Nucleus accumbens (tissue), 56 donors: ENCODE measurements at regions not wholly inside any gene's neighbourhood (a gene's known extent, or its start where the extent isn't known, plus 50 kb on each side); places are given as distances from the start of the nearest gene placed in this dataset.

Experiments used
- DNase-seq, 56 donors: peaks; one replicate each; lab custom pipeline; 2025; lab: John Stamatoyannopoulos, UW

DNA sequence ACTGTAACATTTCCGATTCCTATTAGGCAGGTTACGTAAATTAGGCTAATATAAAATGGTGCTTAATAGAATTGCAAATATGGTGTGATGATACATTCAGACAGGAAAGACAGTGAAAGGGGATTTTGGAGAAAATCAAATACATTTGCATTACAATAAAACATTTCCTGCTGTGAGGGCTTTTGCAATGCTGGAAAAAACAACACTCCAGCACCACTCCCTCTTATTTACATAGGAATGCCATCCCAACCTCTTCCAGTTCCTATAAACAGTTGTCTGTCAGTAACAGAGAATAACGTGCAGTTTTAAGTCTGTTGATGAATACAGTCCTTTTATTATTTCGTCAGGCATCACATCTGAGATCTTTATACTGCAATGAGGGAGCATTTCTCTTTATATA is 298.8 kb upstream of the FANCL start:
- no peak for DNase-seq

DNA sequence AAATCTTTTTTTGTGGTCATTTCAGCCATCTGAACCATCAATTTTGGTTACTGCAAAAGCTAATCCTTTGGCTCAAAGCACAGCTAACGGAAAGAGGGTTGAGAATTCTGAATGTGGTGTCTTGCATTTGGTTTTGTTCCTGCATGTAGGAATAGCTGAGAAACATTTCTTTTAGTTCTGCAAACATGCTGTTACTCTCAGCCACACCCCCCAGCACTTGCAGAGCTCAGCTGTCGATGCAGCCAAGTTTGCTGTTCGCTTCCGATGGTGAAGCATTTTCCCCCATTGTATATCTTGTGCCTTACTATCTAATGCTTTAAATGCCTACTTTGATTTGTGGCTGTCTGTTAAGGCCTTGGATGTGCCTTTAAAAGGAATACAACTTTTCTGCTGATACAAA is 294.9 kb upstream of the FANCL start:
- peak in 1 of 56 donors; percentile 18 for DNase-seq

DNA sequence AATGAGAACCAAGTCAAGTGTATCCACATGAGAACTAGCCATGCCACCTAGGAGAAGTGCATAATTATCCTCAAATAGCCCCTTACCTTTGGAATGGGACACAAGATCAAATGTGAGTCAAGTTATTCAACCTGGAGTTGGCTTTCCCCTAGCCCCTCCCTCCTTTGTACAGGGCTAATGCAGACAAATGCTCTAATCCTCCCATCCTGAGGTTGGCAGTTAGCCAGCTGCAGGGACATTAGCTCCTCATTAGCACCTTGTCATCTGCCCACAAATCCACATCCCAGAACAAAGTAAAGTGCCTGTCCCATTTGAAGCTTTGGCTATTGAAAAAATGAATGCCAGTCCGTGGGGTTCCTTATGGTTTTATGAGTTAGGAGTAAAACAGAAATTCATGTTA is 294.1 kb upstream of the FANCL start:
- DNase-seq: no peak

DNA sequence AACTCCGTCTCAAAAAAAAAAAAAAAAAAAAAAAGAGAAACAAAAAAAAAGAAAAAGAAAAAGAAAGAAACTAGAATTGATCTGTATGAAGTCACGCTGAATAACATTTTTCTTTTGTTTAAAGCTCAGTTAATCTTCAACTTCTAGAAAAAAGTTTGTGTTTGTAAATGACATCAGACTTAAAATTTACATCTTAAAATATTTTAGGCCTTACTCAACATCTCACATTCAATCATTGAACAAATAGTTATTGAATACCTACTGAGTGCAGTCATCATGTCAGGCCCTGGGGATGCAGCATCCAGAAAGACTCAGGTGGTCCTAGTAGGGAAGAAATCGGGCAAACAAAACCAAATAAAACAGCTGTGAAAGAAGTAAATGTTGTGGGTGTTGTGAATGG is 292.3 kb upstream of the FANCL start:
- DNase-seq: no peak

DNA sequence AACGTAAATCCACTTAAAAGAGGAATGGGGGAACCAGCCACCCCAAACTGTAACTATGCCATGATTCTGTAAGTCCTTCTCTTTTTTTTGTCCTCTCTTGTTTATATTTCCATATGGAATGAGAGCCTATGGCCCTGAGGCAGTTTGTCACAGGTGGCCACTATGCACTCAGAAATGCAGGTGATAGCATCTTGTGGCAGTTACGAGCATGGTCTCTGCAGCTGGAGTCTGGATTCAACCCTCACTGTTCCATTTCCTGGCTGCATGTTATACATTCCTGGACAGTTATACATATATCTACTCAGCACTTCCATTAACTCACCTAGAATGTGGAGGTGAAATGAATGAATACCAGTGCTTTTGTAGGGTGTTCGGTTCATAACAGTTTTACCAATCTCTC is 291.5 kb upstream of the FANCL start:
- DNase-seq: no peak

DNA sequence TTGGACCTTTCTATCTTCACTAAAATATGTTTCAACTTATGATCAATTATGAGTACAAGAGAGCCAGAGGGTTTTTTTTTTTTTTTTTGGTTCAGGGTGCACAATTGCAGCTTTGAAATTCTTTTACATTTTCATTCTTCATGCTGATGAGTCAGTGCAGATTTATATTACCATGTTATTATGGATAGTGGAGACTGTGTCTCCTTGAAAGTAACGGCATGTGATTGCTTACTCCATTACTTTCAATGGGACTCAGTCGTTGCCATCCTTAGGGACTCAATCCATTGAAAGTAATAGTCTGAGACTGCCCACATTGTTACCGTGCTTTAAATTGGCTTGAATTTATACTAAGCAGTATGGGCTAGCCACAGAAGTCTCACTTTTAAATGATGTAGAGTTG is 286.5 kb upstream of the FANCL start:
- DNase-seq: no peak

DNA sequence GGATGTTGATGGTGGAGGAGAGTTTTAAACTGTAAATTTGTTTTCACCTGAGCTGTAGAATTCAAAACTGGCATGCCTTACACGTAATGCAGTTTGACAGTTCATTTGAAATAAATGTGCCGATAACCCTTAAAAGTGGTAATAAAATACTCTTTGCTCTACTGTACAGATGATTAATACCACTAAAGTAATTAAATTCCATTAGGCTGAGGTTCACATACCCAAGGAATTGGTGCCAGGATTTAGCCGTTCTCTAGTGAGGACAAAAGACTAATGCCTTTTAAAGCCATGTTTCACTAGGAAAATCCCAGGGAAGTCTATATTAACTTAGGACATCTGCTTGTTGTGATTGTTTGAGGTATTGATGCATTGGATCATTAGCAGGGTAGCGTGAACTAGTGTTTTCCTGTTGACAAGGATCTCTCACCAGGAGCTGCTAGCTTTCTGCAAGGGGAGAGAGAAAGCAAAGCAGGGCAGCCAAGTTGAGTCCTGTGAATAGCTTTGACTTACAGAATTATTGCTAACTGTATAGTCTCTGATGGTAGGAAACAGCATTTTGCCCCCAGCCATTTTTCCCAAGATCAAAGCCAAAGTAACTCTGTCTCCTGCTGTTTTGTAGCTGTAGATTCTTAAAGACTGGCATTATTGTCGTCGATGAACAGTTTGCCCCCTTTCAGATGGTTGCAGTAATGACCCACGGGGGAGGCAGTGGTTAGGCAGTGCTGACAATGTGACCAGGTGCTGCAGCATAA is 280.9 kb upstream of the FANCL start:
- no peak for DNase-seq

DNA sequence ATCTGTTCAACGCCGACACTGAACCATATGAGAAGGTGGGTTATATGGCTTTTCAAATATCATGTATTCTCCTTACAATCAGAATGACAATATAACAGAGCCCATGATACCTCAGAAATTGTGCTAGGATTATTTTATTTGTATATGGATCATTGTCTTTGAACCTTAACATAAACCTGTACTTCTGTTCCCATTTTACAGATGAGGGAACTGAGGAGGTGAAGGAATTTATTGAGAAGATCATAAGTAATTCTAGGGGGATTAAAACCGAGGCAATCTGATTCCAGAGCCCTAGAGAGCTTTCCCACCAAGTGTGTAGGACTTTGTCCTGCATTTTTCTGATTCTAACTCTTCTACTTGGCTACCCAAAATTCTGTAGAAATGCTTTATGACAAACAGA is 279.8 kb upstream of the FANCL start:
- no peak for DNase-seq

DNA sequence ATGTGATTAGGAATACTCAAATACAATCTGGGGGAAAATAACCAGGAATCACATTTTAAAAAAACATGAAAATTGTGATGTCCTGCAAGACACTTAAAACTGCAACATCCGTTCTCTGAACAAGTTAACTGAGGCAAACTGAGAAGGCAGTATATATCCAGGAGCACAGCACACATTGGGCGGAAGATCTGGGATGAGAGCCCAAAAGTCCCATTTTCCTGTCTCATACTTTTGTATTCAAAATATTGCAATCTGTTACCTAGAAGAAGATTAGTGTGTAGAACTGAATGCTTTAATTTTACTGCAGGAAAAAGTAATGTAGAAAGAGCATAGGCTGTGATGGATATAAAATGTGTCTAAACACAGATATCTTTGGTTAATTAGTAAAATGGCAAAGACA is 276.8 kb upstream of the FANCL start:
- no peak for DNase-seq

DNA sequence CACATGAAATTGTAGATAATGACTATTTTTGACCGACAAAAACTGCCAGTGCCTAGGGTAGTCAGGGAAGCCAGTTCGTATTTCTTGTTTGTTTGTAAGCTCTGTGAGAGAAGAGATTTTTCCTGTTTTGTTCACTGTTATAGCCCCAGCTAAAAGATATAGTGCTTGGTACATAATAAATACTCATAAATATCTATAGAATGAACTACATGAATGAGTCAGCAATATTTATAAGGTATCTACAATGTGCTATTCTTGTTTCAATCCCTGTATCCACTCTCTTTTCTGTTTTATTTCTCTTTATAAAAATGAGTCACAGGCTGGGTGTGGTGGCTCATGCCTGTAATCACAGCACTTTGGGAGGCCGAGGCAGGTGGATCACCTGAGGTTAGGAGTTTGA is 275.6 kb upstream of the FANCL start:
- DNase-seq: no peak

DNA sequence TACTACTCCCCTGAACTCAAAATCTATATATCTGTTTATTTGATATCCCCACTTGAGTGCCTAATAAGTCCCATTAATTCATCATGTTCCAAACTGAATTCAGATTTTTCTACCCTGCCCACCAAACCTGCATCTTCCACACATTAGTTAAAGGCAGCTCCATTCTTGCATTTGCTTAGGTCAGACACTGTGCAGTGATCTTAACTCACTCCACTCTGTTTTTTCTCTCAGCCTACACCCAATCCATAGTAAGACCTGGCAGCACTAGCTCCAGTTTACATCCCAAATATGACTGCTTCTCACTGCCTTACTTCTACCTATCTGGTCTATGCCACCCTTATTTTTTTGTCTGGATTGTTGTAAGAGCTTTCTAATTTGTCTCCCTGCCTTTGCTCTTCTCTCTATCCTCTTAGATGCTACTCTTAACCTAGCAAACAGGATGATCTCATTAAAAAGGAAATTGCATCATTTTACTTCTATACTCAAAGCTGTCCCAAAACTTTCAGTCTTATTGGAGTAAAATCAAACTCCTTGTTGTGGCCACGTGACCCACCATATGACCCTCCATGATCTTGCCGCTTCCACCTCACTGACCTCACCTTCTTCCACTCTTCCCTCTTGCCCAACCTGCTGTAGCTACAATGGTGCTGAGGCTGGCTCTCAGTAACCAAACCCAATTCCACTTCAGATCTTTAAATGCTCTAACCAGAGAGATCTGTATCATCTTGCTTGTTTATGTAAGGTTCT is 274.9 kb upstream of the FANCL start:
- DNase-seq: no peak

DNA sequence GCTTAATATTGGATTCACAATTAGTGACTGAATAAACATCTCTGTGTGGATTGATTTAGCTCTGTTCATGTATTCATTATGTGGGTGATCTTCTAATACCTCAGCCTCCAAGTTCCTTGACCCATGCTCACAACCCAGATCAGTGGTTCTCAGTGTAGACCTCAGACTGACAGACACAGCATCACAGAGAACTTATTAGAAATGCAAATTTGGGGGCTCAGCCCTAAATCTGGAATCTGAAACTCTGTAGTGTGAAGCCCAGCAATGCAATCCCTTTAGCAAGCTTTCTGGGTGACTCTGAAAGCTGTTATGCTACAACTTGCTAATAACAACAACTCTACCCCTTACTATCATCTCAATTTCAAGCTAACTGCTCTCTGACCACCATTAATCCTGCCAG is 273.1 kb upstream of the FANCL start:
- DNase-seq: no peak

DNA sequence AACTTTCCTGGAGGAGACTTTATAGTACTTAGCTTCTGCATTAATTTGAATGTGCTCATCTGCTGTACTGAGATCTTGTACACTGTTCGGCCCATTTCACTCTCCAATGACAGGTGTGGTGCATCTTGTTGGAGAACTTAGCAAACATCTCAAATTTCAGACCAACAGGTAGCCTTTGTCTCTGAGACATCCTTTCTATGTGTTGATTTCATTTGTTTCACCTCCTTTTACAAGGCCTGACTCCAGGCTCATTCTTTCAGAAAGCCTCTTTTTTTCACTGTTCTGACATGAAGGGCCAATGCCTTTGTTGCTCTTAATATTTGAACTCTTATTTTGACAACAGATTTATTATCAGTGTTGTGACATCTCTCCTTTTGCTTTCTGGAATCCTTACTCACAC is 271.8 kb upstream of the FANCL start:
- DNase-seq: no peak

DNA sequence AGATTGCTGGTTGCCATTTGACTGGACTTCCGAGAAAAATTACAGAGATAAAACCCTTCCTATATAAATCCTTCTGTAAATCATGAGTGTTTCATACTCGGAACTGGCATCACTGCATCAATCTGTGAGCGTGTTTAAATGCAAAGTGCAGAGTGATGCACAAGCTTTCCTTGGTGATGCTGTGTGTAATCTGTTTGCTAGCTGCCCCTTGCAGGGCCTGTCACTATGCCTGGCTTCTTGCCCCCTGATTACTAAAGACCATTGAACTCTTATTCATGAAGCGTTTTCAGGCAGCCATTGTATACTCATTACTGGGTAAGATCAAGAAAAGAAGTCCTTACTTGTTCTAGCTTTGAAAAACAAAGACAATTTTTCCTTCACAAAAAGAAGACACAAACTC is 266.9 kb upstream of the FANCL start:
- peak in 22 of 56 donors; percentile 2 to 55 (median 12) for DNase-seq

DNA sequence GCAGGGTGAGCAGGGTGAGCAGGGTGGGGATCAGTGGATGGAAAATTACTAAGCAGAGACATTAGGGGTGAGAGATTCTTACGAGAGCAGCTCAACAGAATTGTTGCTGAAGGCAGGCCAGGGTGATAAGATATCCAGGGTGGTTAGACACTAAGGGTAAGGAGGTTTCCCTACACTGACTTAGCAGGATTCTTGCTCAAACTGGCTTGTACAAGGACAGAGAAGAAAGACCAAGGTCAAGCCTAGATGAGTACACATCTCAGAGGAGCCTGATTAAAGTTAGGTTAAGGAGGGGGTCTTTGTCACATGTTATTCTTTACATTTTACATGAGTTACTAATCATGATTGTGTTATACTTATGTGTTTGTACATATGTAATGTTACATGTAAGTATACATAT is 262.8 kb upstream of the FANCL start:
- no peak for DNase-seq

DNA sequence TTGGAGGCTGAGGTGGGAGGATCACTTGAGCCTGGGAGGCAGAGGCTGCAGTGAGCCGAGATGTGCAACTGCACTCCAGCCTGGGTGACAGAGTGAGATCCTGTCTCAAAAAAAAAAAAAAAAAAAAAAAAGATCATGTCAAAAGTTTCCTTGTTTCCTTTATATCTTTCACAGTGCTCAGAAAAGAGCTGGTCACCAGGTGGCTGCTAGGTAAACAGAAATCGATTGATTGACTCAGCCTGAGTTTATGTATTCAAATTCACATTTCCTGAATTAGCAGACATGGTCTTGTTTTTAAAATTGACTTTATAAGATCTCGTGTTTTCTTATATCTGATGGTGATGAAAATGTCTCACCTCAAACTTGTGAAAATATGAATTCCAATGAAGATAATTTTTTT is 261.8 kb upstream of the FANCL start:
- DNase-seq: no peak

DNA sequence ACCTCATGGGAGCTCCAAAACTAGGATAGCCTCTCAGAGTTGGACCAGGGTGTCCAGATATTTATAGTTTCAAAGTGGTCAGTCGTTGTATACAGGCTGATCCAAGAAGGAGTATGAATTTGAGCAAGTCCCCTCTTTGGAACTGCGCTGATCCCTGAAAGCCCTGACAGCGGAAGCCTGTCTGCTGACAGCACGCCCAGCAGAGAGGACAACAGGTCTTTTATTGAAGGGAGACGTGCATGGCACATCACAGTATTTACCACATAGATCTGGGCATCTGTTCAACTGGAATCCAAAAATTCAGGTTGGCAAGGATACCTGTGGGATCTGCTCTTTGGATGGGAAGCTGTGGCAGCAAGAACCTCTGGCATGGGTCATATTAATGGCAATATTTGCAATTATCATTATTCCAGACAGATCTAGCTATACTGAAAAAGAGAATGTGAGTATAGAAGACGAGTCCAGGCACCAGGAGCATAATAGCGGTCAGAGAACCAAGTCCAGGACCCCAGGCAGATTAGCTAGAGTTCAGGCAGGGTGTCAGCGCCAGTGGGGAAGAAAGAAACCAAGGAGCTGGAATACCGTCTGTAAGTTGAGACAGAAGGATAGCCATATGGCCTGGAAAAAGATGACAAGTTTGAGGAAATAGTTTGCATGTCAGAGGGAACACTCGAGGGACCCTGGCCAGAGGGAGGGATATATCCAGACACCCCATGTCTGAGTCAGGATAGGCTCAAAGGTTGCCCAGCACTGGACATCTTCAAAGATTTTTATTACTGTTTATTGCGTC is 260.4 kb upstream of the FANCL start:
- peak in 15 of 56 donors; percentile 3 to 31 (median 9) for DNase-seq

DNA sequence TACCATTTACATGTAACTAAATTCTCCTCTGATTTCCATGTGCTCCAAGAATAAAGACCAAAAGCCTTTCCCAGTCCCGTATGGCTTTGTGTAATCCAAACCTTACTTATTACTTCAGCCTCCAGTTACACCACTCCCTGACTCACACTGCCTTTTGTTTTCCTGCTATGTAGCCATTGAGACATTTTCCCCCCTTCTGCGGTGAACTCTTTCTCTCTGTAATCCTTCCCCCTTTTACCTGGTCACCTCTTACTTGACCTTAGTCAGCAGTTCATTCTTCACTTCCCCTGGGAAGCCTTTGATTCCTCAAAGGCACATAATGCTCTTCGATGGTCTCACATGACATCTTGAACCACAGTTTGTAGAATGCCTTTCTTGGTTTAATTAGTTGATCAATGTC is 256.0 kb upstream of the FANCL start:
- no peak for DNase-seq

DNA sequence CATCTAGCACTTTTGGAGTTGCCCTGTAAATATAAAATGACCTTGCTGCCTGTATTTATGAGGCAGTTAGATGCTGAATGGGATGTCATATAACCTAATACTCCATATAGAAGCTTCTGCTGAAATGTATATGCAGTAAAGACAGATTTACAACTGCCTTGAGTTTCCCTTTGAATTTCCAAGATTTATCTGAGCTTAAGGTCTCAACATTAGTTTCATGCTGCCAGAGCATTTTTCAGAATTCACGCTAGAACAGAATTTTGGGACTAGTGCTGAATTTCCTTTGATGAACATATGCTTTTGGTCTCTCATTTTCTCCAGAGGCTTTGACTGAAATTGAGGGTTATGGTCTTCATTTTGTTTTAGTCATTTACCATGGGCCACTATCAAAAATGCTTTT is 254.7 kb upstream of the FANCL start:
- DNase-seq: no peak

DNA sequence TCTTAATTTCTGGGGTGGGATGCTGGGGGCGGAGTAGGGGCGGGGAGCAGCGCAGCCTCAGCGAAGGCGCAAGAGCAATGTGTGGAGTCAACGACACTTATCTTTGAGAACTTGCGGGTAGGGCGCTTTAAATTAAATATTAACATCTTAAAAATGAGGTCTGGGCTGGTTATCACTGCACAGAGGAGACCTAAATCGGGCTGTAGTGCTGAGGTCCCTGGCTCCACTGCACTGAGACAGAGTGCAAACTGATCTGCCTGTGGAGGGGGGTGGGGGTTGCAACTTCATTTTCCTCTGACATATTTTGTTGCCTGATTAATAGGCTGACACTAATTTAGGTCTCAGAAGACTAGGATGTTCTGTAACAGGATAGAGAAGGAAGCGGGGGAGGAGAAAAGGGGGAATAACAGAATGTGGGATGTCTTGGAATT is 253.0 kb upstream of the FANCL start:
- peak in 14 of 56 donors; percentile 2 to 61 (median 20) for DNase-seq

DNA sequence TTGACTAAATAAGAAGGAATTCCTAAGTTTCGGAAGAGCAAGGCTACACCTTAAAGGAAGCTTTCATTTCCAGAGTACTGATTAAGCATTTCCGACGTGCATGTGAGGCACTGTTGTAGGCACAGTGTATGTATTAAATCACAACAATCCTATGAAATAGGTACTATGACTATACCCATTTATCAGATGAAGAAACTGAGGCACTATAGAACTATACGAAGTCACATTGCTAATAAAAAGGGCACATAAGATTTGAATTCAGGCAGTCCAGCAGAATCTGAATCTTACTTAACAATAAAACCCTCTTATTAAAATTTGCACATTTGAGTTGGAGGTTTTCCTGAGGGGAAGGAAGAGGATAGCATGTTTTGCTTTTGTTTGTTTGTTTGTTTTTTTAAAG is 243.5 kb upstream of the FANCL start:
- DNase-seq: no peak
